GM12878 (cell line): ENCODE measurements at regions not wholly inside any gene's neighbourhood (a gene's known extent, or its start where the extent isn't known, plus 50 kb on each side); places are given as distances from the start of the nearest gene placed in this dataset.

Experiments
- ATAC-seq: fragments of 200-7000 bp; cut with Tn5 transposase; 3 replicates; pipeline ENCODE4 v1.9.1; 2020; ENCODE audit warnings: mild to moderate bottlenecking, moderate library complexity
- BruUV-seq: library from RNA; stranded (reverse); fragments of 400-500 nt; replicated peaks from 2 replicates; lab custom pipeline; 2021; lab: Mats Ljungman, UMichigan
- CTCF ChIA-PET: fragments of 300-600 bp; sonication (Branson Sonifier 250); formaldehyde crosslinking; extraction: SDS; loops from one replicate; lab custom pipeline; 2021; ENCODE audit warnings: inconsistent platforms; lab: Yijun Ruan, JAX
- POLR2A ChIA-PET: fragments of 350-600 bp; formaldehyde crosslinking; extraction: SDS; loops from one replicate; lab custom pipeline; 2021; ENCODE audit warnings: inconsistent platforms; lab: Charles Lee
- RAD21 ChIA-PET: fragments of 300-600 bp; sonication (Branson Sonifier 250); formaldehyde crosslinking; loops from one replicate; lab custom pipeline; 2023; ENCODE audit warnings: antibody characterized with exemption; ENCODE audit not compliant: unreplicated experiment; lab: Charles Lee
- SMC1A ChIA-PET: fragments of 300-600 bp; sonication (Branson Sonifier 250); formaldehyde crosslinking; loops from one replicate; lab custom pipeline; 2023; ENCODE audit not compliant: unreplicated experiment, uncharacterized antibody; lab: Charles Lee
- DNase-seq: peaks from one replicate; pipeline ENCODE4 v3.0.0-alpha.2; 2011; ENCODE audit warnings: low read depth, low spot score
- FAIRE-seq: peaks from 3 replicates; lab custom pipeline; 2011; peaks lifted over from hg19 to GRCh38; lab: Jason Lieb, UNC
- H2AFZ ChIP-seq: 2 replicates; pipeline ENCODE4 v1.6.0; 2011; ENCODE audit warnings: low read depth, low read length, control low read depth; ENCODE audit not compliant: control insufficient read depth
- H3K27ac ChIP-seq: 2 replicates; pipeline ENCODE4 v1.5.1; 2011; ENCODE audit warnings: control low read depth; ENCODE audit not compliant: control insufficient read depth, insufficient read depth
- H3K27me3 ChIP-seq, 2 experiments: replicated peaks in 1 of 2; 2 replicates each; pipeline versions ENCODE4 v1.6.0 to v1.6.1; 2011; ENCODE audit warnings: low read length in 1 of 2; ENCODE audit not compliant: control insufficient read depth in 2 of 2, insufficient read depth in 2 of 2
- H3K36me3 ChIP-seq, 2 experiments: 2 replicates each; pipeline ENCODE4 v1.5.1; 2011; ENCODE audit warnings: low read length in 1 of 2; ENCODE audit not compliant: control insufficient read depth in 2 of 2, insufficient read depth in 2 of 2
- H3K4me1 ChIP-seq: 2 replicates; pipeline ENCODE4 v1.6.1; 2011; ENCODE audit warnings: mild to moderate bottlenecking, low read length, moderate library complexity, mixed read lengths; ENCODE audit not compliant: control insufficient read depth, insufficient read depth
- H3K4me2 ChIP-seq: 2 replicates; pipeline ENCODE4 v1.6.0; 2011; ENCODE audit warnings: control low read depth; ENCODE audit not compliant: control insufficient read depth, insufficient read depth
- H3K4me3 ChIP-seq: fragments of 200-600 bp; sonication (generic); 2 replicates; pipeline ENCODE4 v1.5.1; 2016
- H3K79me2 ChIP-seq: 2 replicates; pipeline ENCODE4 v1.6.0; 2011; ENCODE audit warnings: low read length; ENCODE audit not compliant: control insufficient read depth, insufficient read depth
- H3K9ac ChIP-seq: 2 replicates; pipeline ENCODE4 v1.8.0; 2011; ENCODE audit warnings: low read length, control low read depth, mixed read lengths; ENCODE audit not compliant: control insufficient read depth, insufficient read depth
- H3K9me3 ChIP-seq: replicated peaks from 3 replicates; pipeline ENCODE4 v1.5.1; 2011; ENCODE audit warnings: mild to moderate bottlenecking, low read length; ENCODE audit not compliant: control insufficient read depth, insufficient read depth
- H4K20me1 ChIP-seq: 2 replicates; pipeline ENCODE4 v1.6.0; 2011; ENCODE audit not compliant: control insufficient read depth, insufficient read depth
- CEBPB ChIP-seq, 2 experiments: fragments of 150-350 bp in 1 of 2; IDR thresholded peaks; 2 replicates each; pipeline ENCODE4 v1.6.1; 2012 to 2014; ENCODE audit warnings: low read depth in 2 of 2, low read length in 2 of 2, borderline replicate concordance in 1 of 2, inconsistent platforms in 1 of 2
- CREB1 ChIP-seq: IDR thresholded peaks from 2 replicates; pipeline ENCODE4 v1.6.1; 2012; ENCODE audit warnings: low read depth, mild to moderate bottlenecking, inconsistent platforms
- CREM ChIP-seq: IDR thresholded peaks from 2 replicates; pipeline ENCODE4 v1.6.1; 2014; ENCODE audit warnings: antibody characterized with exemption, low read depth
- FOXK2 ChIP-seq: fragments of 450-650 bp; IDR thresholded peaks from 2 replicates; pipeline ENCODE4 v1.6.1; 2017; ENCODE audit warnings: mild to moderate bottlenecking, moderate library complexity
- HCFC1 ChIP-seq: fragments of 150-350 bp; IDR thresholded peaks from 2 replicates; pipeline ENCODE4 v1.6.1; 2014; ENCODE audit warnings: low read length
- HDGF ChIP-seq: fragments of 450-650 bp; IDR thresholded peaks from 2 replicates; pipeline ENCODE4 v1.6.1; 2016; ENCODE audit warnings: antibody characterized with exemption
- JUNB ChIP-seq: IDR thresholded peaks from 2 replicates; pipeline ENCODE4 v1.6.1; 2016; ENCODE audit warnings: antibody characterized with exemption, mild to moderate bottlenecking
- MTA3 ChIP-seq: IDR thresholded peaks from 2 replicates; pipeline ENCODE4 v1.6.1; 2012; ENCODE audit warnings: low read length, inconsistent platforms, borderline replicate concordance
- MYB ChIP-seq: fragments of 150-350 bp; IDR thresholded peaks from 2 replicates; pipeline ENCODE4 v1.6.1; 2014; ENCODE audit warnings: mild to moderate bottlenecking, low read depth, low read length, borderline replicate concordance
- NBN ChIP-seq: fragments of 450-650 bp; IDR thresholded peaks from 2 replicates; pipeline ENCODE4 v1.6.1; 2016
- SMAD1 ChIP-seq: fragments of 450-650 bp; IDR thresholded peaks from 2 replicates; pipeline ENCODE4 v1.6.1; 2018; ENCODE audit warnings: mild to moderate bottlenecking, low read depth; ENCODE audit not compliant: partially characterized antibody
- SMC3 ChIP-seq: IDR thresholded peaks from 2 replicates; pipeline ENCODE4 v1.6.1; 2011; ENCODE audit warnings: low read length, improper control_type of control experiment, borderline replicate concordance
- STAT3 ChIP-seq: IDR thresholded peaks from 2 replicates; pipeline ENCODE4 v1.6.1; 2011; ENCODE audit warnings: low read depth, low read length, improper control_type of control experiment
- TAF1 ChIP-seq: IDR thresholded peaks from 2 replicates; pipeline ENCODE4 v1.6.1; 2011; ENCODE audit warnings: mild to moderate bottlenecking, low read depth, low read length, borderline replicate concordance
- ZZZ3 ChIP-seq: IDR thresholded peaks from 2 replicates; pipeline ENCODE4 v1.6.1; 2011; ENCODE audit warnings: low read depth; ENCODE audit not compliant: control insufficient read depth, insufficient read length
- WGBS: methylation state at CpG from one replicate; pipeline ENCODE4 v1.1.6; 2016; ENCODE audit warnings: low lambda C conversion rate; ENCODE audit not compliant: insufficient replicate concordance, insufficient coverage; ENCODE audit errors: missing lambda C conversion rate; 5-methylcytosine and 5-hydroxymethylcytosine counted together
- in situ Hi-C: fragments of 300-500 bp; cut with MboI; formaldehyde crosslinking; loops from 9 replicates; pipeline ENCODE4 v1.14.3; 2018; ENCODE audit warnings: mixed read lengths
- intact Hi-C: fragments of 100-400 bp; cut with micrococcal nuclease; formaldehyde crosslinking; loops from one replicate; pipeline ENCODE4 v1.14.2; 2022; ENCODE audit not compliant: unreplicated experiment
- TF ChIP-seq, protein P1 (sequence below): fragments of 450-650 bp; IDR thresholded peaks from 2 replicates; pipeline ENCODE4 v1.6.1; 2017; ENCODE audit warnings: mild to moderate bottlenecking, low read depth, inconsistent platforms; ENCODE audit not compliant: poor library complexity, severe bottlenecking

DNA sequence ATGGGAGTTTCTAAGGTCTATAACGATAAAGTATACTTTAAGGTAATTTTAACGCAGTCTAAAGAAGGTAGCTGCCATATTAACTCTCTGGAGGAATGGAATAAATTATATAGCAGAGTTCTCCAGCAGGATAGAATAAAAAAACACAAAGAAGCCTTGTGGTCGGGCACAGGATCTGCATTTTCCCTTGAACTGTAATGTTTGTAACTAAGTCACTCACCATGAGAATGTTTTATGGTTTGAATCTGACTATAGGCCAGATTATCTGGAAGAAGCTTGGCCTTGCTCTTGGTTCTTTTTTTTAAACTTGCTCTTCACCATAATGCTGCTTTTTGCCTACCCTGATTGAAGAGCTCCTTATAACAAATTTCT, 238.8 kb upstream of the NOX3 start:
- TF ChIP-seq NBN: no peak
- in situ Hi-C loops: no loop called here
- Histone ChIP-seq H3K27ac (no peak overlapping the region), H3K79me2 (no peaks in the 10 kb centered on the region), H3K36me3 (no peaks in the 10 kb centered on the region), H3K27me3 (no peaks in the 10 kb centered on the region), H3K9me3 (no peaks in the 10 kb centered on the region), H3K4me1 (no peaks in the 10 kb centered on the region), H2AFZ (no peak overlapping the region), H3K4me2 (no peak overlapping the region), H3K4me3 (no peak overlapping the region), H3K9ac (no peak overlapping the region), H4K20me1 (no peaks in the 10 kb centered on the region)
- WGBS: 51% methylated on average over 3 of the region's 3 CpGs
- no TSS peak for BruUV-seq
- intact Hi-C loops: loop anchor here (10.0 kb wide), 1 partner anchor 370 kb away; no protein-coding TSS in a partner anchor
- DNase-seq: no peak
- ChIA-PET SMC1A (no interaction called here), RAD21 (no interaction called here), POLR2A (no interaction called here), CTCF (no interaction called here)
- no peak for ATAC-seq
- FAIRE-seq: no peak

DNA sequence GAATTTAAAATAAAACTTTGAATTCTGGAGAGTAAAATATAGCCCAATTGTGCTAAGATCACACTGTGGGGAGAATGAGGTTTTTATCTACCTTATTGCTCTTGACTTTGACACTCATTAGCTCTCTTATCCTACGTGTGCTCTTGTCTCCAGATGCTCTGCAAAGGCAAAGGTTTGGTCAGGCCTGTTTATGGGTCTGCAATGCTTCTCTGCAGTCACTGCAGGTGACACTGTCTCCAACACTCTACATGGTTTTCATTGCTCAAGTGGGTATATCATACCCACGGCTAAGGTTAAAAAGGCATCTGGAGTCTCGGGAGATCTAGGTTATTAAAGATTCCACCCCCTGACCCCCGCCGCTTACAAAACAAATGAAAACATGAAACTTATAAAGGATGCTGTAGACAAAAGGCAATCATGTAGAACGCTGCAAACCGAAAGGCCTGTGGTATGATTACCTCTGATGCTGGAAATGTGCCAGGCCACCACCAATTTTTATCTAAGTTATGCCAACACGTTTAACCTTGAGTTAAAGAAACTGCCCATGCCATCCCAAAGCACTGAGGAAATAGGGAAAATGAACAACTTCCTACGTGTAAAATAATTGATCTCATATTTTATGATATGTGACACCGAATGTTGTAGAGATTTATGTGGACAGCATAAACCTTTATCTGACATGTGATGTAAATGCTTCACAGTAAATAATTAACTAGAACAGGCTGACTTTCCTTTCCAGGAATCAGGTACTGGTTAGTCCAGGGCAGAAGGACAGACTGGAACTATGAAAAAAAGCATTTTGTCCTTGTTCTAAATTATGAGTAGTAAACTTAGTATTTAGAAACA, 238.2 kb upstream of the NOX3 start:
- Histone ChIP-seq H3K36me3 (no peaks in the 10 kb centered on the region), H3K4me1 (no peaks in the 10 kb centered on the region), H3K9me3 (no peaks in the 10 kb centered on the region), H3K4me3 (no peak overlapping the region), H3K27ac (no peak overlapping the region), H2AFZ (no peak overlapping the region), H3K79me2 (no peaks in the 10 kb centered on the region), H3K27me3 (no peaks in the 10 kb centered on the region), H3K9ac (no peak overlapping the region), H4K20me1 (no peaks in the 10 kb centered on the region), H3K4me2 (no peak overlapping the region)
- BruUV-seq: no TSS peak
- DNase-seq: no peak
- intact Hi-C loops (loop anchor here (10.0 kb wide), 1 partner anchor 369 kb away; no protein-coding TSS in a partner anchor), in situ Hi-C loops (no loop called here)
- POLR2A ChIA-PET: no interaction called here
- CTCF ChIA-PET: no interaction called here
- SMC1A ChIA-PET: no interaction called here
- WGBS: 34% methylated on average over 10 of the region's 10 CpGs
- ATAC-seq: no peak
- RAD21 ChIA-PET: no interaction called here
- no peak for FAIRE-seq
- no peak for TF ChIP-seq FOXK2
- TF ChIP-seq SMAD1: no peak
- no peak for TF ChIP-seq STAT3
- no peak for TF ChIP-seq CREM
- no peak for TF ChIP-seq CREB1
- TF ChIP-seq SMC3: no peak
- no peak for TF ChIP-seq ZZZ3
- TF ChIP-seq, protein P1, sequence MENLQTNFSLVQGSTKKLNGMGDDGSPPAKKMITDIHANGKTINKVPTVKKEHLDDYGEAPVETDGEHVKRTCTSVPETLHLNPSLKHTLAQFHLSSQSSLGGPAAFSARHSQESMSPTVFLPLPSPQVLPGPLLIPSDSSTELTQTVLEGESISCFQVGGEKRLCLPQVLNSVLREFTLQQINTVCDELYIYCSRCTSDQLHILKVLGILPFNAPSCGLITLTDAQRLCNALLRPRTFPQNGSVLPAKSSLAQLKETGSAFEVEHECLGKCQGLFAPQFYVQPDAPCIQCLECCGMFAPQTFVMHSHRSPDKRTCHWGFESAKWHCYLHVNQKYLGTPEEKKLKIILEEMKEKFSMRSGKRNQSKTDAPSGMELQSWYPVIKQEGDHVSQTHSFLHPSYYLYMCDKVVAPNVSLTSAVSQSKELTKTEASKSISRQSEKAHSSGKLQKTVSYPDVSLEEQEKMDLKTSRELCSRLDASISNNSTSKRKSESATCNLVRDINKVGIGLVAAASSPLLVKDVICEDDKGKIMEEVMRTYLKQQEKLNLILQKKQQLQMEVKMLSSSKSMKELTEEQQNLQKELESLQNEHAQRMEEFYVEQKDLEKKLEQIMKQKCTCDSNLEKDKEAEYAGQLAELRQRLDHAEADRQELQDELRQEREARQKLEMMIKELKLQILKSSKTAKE: no peak
- TF ChIP-seq JUNB: no peak
- no peak for TF ChIP-seq CEBPB (IDR thresholded peaks at IDR 0.05; ENCODE audit: borderline replicate concordance in 1 of 2, low read depth in 2 of 2, low read length in 2 of 2)
- TF ChIP-seq MYB: no peak
- TF ChIP-seq TAF1: no peak
- no peak for TF ChIP-seq HDGF
- TF ChIP-seq MTA3: no peak
- TF ChIP-seq HCFC1: no peak
